A549 (cell line): ENCODE measurements at regions not wholly inside any gene's neighbourhood (a gene's known extent, or its start where the extent isn't known, plus 50 kb on each side); places are given as distances from the start of the nearest gene placed in this dataset.

Experiments used
- CEBPB ChIP-seq, 2 experiments: fragments of >200 bp in 1 of 2; sonication (Bioruptor Twin) in 1 of 2; formaldehyde crosslinking in 1 of 2; IDR thresholded peaks; 2 replicates each; pipeline ENCODE4 v1.6.1; 2012 to 2016
- POLR2A ChIP-seq: IDR thresholded peaks from 2 replicates; pipeline ENCODE4 v1.6.1; 2012; ENCODE audit warnings: mild to moderate bottlenecking, low read length
- RAD21 ChIP-seq, 2 experiments: fragments of >200 bp in 1 of 2; sonication (Bioruptor Twin) in 1 of 2; formaldehyde crosslinking in 1 of 2; IDR thresholded peaks in 1 of 2; conservative IDR thresholded peaks in 1 of 2; 2 replicates in 1 of 2; 3 replicates in 1 of 2; pipeline ENCODE4 v1.6.1; 2012 to 2018; ENCODE audit warnings: inconsistent platforms in 1 of 2
- TF ChIP-seq, protein P1 (sequence below): fragments of >200 bp; sonication (Bioruptor Twin); formaldehyde crosslinking; IDR thresholded peaks from 3 replicates; pipeline ENCODE4 v1.5.1; 2016

DNA sequence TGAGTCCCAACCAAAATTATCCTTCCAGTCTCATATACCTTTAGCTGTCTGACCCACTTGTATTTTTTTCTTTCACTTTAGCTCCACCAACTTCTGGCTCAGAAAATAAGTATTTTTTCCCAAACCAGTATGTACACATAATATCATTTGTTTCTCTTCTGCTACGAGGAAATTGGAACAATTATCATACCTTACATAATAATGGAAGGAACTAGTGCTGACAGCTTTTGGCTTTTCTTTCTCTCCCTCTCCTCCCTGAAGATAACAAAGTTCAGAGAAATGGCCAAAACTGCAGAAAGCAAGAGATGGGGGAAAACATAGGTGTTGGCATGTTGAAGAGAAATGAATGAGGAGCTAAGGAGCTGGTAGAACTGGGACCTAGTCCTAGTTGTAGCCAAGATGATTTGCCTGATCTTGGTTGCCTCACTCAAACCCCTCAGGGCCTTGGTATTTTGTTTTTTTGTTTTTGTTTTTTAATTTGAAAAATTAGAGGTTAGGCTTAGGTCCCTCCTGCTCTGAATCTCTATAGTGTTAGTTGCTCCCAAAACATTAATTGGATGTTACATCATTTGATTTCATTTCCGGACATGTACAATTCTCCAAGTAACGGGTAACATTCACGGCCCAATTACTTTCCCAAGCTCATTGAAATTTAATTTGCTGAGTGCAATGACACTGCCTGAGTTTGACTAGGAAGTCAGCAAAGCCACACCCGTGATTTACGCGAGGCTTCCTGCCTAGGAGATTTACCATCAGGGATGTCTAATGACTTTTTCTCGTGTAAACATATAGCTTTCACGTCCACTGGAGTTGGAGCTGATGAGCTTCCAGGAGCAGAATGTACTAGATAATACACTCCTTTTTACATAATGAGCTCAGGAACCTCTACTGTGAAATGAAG is 291.6 kb downstream of the TLE1 start:
- TF ChIP-seq RAD21 (conservative IDR thresholded peaks at IDR 0.05 in 1 of 2, IDR thresholded peaks at IDR 0.05 in 1 of 2), result no peak
- TF ChIP-seq CEBPB (IDR thresholded peaks at IDR 0.05), result no peak
- TF ChIP-seq POLR2A, result no peak
- TF ChIP-seq, protein P1, sequence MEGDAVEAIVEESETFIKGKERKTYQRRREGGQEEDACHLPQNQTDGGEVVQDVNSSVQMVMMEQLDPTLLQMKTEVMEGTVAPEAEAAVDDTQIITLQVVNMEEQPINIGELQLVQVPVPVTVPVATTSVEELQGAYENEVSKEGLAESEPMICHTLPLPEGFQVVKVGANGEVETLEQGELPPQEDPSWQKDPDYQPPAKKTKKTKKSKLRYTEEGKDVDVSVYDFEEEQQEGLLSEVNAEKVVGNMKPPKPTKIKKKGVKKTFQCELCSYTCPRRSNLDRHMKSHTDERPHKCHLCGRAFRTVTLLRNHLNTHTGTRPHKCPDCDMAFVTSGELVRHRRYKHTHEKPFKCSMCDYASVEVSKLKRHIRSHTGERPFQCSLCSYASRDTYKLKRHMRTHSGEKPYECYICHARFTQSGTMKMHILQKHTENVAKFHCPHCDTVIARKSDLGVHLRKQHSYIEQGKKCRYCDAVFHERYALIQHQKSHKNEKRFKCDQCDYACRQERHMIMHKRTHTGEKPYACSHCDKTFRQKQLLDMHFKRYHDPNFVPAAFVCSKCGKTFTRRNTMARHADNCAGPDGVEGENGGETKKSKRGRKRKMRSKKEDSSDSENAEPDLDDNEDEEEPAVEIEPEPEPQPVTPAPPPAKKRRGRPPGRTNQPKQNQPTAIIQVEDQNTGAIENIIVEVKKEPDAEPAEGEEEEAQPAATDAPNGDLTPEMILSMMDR, result no peak
